T-helper 2 cell treated with Interferon-gamma antibody and Interleukin-4, amounts not matched to agents 5 μg/mL and 100 μg/mL, for 36 hours (primary cell): ENCODE measurements at regions not wholly inside any gene's neighbourhood (a gene's known extent, or its start where the extent isn't known, plus 50 kb on each side); places are given as distances from the start of the nearest gene placed in this dataset.

ENCODE experiments used
- DNase-seq: peaks from one replicate; pipeline ENCODE4 v3.0.0; 2021; ENCODE audit warnings: low spot score
- H3K27ac Mint-ChIP-seq: one replicate; pipeline ENCODE4 v1.8.0; 2021; ENCODE audit warnings: mild to moderate bottlenecking, mixed read lengths
- H3K27me3 Mint-ChIP-seq: one replicate; pipeline ENCODE4 v1.8.0; 2021; ENCODE audit warnings: low read depth, mixed read lengths
- H3K36me3 Mint-ChIP-seq: one replicate; pipeline ENCODE4 v1.8.0; 2021; ENCODE audit warnings: low read depth, mixed read lengths
- H3K4me1 Mint-ChIP-seq: one replicate; pipeline ENCODE4 v1.8.0; 2021; ENCODE audit warnings: low read depth, mixed read lengths
- H3K4me3 Mint-ChIP-seq: one replicate; pipeline ENCODE4 v1.8.0; 2022; ENCODE audit warnings: mild to moderate bottlenecking, moderate library complexity, mixed read lengths
- H3K9me3 Mint-ChIP-seq: one replicate; pipeline ENCODE4 v1.8.0; 2021; ENCODE audit warnings: mixed read lengths

DNA sequence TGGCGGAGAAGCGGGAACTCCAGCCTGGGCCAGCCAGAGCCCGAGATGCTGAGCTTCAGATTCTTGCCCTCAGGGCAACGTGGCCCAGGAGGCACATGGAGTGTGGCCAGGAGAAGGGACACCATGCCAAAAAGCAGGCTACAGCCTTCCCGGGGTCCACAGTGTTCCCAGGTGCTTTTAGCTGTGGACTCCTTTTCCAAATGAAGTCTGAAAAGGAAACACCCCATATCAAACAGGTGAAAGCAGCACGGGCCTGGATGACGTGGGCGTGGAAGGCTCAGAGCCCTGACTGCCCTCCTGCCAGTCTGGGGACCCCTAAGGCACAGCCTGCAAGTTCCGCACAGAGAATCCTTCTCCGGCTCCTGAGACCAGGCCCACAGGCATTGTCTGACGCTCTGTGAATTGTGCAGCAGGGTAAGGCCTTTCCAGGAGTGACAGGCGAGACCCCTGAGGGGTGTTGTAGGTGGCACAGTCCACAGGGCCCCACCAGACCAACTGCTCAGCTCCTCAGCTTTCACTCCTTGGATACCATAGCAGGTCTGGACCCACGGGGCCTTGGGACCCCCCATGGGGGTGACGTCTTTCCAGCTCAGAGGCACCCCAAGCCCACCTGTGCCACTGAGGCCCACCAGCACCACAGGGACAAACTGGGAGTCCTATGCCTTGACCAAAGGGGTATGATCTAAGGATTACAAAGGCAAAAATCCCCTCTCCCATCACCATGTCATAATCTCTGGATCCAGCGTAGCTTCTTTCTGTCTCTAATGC, 69.6 kb upstream of the RAB6C start:
- no peak for DNase-seq
- H3K4me1 Mint-ChIP-seq = no peaks in the 10 kb centered on the region
- no peaks in the 10 kb centered on the region for H3K9me3 Mint-ChIP-seq
- no peak overlapping the region for H3K4me3 Mint-ChIP-seq
- no peaks in the 10 kb centered on the region for H3K27me3 Mint-ChIP-seq
- no peaks in the 10 kb centered on the region for H3K36me3 Mint-ChIP-seq
- no peak overlapping the region for H3K27ac Mint-ChIP-seq

DNA sequence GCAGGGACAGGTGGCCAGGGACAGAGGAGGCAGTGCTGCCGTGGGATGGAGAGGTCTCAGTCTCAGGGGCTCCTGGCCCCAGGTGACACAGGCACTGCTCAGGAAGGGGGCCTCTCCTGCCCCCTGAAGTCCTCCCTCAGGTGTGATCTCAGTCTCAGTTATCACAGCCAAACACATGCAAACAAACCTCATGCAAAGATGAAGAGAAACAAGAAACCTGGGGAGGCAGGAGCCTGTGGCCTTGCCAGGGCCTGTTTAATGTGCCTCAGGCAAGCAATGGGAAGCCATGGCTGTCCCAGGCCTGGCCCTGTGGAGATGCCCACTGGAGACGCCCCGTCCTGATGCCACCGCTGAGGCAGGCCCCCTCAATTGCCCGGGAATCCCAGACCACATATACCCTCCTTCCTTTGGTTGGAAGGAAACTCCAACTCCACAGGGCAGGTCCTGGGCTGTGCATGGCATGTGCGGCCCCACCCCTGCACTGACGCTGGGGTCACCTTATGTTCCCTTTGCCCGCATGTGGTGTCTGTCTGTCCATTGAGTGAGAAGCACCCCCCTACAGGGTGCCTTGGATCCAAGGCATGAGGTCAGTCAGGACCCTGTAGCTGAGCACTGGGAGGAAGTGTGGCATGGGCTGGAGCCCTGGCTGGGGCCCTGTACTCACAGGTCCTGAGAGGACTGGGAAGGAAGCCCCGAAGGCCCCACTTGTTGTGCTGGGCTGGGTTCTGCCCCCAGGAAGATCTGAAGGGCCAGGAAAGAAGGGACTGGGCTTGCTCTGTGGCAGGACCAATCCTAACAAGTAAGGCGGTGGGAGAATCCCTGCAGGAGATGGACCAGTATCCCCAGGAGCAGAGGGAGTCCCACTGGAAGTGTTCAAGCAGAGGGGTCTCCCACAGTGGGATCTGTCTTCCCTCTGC, 68.8 kb upstream of the RAB6C start:
- no peak overlapping the region for H3K4me3 Mint-ChIP-seq
- H3K27me3 Mint-ChIP-seq = no peaks in the 10 kb centered on the region
- H3K9me3 Mint-ChIP-seq = no peaks in the 10 kb centered on the region

DNA sequence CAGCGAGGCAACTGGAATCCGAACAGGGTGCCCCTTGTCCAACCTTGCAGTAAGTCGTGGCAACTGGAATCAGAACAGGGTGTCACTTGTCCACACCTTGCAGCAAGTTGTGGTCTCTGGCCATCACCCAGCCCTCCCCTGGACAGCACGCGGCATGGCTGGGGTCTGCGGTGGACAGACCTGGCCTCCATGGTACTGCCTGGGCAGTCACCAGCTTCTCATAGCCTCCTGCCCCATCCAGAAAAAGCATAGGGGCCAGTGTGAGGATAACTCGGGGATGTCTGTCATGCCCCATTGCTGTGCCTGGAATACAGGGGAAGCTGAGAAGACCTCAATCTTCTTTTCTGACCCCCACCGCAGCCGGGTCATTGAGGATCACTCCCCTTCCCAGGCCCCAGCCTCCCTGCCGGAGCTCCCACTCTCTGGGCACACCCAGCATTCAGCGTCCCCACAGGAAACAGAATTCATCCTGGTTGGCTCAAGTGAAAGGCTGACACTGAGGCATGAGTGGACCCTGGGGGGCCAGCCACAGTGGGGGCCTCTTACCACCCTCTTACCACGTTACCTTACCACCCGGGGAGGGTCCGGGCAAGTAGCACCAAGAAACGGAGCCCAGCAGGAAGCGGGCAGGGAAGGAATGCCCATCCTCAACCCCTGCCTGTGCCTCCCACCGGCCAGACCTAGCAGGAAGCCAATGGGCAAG, 68.0 kb upstream of the RAB6C start:
- Mint-ChIP-seq H3K4me1 (no peaks in the 10 kb centered on the region), H3K9me3 (no peaks in the 10 kb centered on the region), H3K4me3 (no peak overlapping the region), H3K27ac (no peak overlapping the region), H3K27me3 (no peaks in the 10 kb centered on the region), H3K36me3 (no peaks in the 10 kb centered on the region)
- no peak for DNase-seq

More for the DNA sequence above, 68.8 kb upstream of the RAB6C start:
- no peak for DNase-seq
- no peaks in the 10 kb centered on the region for H3K36me3 Mint-ChIP-seq
- no peak overlapping the region for H3K27ac Mint-ChIP-seq
- no peaks in the 10 kb centered on the region for H3K4me1 Mint-ChIP-seq

DNA sequence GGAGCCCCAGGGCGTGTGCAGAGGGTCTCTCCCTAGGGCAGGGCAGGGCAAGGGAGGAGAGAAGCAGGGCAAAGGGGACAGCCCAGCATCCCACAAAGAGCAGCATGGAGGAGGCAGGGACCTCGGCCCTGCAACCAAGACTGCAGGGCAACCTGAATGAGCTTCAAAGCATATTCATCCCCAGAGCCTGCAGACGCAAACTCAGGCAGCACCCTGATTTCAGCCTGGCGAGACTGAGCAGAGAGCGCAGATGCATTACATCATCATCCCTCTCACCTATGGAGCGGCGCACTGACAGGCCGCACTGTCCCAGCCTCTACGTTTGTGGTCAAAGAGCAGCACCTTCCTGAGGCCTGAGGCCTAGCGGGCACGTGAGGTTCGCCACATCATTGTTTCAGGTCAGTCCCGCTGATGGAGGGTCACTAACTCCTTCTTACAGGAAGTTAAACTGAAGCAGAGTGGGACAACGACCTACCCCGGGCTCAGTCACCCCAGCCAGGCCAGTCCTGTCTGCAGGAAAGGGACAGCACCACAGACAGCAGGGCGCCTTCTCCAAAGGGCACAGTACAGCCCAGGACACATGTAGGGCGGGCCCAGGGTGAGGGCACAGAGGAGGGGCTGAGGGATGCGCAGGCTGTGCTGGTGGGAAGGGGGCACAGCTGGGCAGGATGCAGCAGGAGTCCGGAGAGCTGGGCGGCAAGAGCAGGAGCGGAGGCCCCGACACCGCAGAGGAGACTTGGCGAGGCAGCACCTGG, 67.2 kb upstream of the RAB6C start:
- Mint-ChIP-seq H3K4me3 (no peak overlapping the region), H3K9me3 (peaks cover under 1% of the 10 kb centered on the region), H3K27ac (no peak overlapping the region), H3K36me3 (no peaks in the 10 kb centered on the region), H3K27me3 (no peaks in the 10 kb centered on the region), H3K4me1 (no peaks in the 10 kb centered on the region)
- no peak for DNase-seq

DNA sequence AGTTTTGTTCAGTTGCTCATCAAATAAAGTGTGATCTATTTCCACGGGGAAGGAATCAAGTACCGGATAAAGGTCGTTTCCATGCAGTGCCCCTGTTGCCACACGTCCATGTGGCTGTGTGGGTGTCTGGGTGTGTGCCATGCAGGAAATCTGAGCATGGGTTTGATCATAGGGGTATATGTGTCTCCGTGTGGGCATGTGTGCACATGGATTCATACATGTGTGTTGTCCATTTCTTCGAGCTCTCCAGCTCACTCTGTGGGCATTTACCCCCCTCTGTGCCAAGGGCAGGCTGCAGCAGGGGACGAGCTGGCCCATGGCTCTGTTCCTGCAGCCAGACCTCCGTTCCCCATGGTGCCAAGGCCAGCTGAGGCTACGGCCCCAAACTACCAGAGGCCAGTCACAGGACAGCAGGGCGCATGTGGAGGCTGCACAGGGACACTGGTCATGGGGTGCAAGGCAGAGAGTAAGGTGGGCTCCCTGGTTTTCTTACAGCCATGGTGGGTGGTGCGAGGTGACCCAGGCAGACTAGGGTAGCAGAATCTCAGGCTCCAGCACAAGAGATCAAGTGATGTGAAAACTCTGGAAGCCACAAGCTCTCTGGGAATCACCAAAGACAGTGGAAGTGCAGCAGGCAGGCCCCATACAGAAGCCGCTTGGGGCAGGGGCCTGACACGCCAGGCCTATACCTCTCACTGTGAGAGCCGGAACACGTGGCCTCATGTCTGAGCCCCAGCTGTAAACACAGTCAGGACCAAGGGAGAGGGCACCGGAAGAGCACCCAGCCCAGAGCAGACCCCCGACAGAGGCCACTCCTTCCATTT, 66.4 kb upstream of the RAB6C start:
- no peak overlapping the region for H3K27ac Mint-ChIP-seq
- H3K4me1 Mint-ChIP-seq = no peaks in the 10 kb centered on the region
- no peaks in the 10 kb centered on the region for H3K27me3 Mint-ChIP-seq
- no peaks in the 10 kb centered on the region for H3K36me3 Mint-ChIP-seq
- DNase-seq = no peak
- H3K9me3 Mint-ChIP-seq = peaks cover 9% of the 10 kb centered on the region
- no peak overlapping the region for H3K4me3 Mint-ChIP-seq

DNA sequence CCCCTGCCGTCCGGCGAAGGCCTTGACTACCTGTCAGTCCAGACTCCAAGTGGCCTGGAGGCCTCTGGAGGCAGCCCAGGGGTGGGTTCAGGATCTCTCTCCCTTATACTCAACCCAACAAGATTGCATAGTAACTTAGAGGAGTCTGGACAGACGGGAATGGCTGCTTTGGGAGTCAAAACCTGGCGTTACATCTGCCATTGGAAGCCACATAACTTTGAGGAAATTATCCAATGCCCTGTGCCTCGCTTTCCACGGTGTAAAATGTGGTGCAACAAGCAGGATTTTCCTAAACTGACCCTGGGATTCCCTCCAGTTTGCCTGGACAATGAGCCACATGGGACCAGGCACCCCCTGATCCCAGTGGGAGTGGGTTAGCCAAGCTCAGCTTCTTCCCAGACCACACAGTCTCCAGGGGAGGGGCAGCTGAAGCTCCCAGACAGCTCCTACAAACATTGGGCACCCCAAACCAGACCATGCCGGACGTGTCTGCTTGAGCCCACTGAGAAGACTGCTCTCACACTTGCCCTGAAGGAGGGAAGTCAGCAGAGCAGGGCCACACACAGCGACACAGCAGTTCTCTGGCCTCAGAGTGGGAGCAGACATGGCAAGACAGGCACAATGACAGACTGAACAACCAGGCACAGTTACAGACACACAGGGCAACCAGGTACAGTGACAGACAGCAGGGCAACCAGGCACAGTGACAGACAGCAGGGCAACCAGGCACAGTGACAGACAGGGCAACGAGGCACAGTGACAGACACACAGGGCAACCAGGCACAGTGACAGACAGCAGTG, 65.6 kb upstream of the RAB6C start:
- Mint-ChIP-seq H3K27me3 (no peaks in the 10 kb centered on the region), H3K9me3 (peaks cover 17% of the 10 kb centered on the region), H3K36me3 (no peaks in the 10 kb centered on the region), H3K27ac (no peak overlapping the region), H3K4me3 (no peak overlapping the region), H3K4me1 (no peaks in the 10 kb centered on the region)
- no peak for DNase-seq

DNA sequence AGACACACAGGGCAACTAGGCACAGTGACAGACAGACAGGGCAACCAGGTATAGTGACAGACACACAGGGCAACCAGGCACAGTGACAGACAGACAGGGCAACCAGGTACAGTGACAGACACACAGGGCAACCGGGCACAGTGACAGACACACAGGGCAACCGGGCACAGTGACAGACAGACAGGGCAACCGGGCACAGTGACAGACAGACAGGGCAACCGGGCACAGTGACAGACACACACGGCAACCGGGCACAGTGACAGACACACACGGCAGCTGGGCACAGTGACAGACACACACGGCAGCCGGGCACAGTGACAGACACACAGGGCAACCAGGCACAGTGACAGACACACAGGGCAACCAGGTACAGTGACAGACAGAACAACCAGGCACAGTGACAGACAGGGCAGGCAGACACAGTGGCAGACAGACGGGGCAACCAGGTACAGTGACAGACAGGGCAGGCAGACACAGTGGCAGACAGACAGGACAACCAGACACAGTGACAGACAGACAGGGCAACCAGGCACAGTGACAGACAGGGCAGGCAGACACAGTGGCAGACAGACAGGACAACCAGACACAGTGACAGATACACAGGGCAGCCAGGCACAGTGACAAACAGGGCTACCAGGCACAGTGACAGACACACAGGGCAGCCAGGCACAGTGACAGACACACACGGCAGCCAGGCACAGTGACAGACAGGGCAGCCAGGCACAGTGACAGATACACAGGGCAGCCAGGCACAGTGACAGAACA, 64.7 kb upstream of the RAB6C start:
- H3K4me1 Mint-ChIP-seq = no peaks in the 10 kb centered on the region
- no peaks in the 10 kb centered on the region for H3K27me3 Mint-ChIP-seq
- H3K27ac Mint-ChIP-seq = no peak overlapping the region
- H3K36me3 Mint-ChIP-seq = no peaks in the 10 kb centered on the region
- peaks cover 19% of the 10 kb centered on the region for H3K9me3 Mint-ChIP-seq
- no peak overlapping the region for H3K4me3 Mint-ChIP-seq
- DNase-seq = no peak

DNA sequence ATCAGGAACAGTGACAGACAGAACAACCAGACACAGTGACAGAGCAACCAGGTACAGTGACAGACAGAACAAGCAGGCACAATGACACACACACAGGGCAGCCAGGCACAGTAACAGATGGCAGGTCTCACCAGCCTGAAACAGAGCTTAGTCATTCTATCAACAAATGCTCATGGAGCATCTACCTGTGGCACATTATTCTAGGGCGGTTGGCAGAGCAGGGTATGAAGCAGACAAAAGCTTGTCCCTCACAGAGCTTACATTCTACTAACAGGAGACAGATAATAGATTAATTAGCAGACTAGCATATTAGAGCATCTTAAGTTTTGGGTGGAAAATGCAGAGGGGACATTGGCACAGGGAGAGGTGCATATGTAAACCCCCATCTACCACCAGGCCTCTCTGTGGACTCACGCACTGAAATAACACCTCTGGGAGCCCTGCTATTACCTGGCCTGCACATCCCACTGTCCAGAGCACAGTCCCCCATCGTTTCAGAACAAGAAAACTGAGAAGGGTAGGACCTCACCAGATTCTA, 64.1 kb upstream of the RAB6C start:
- DNase-seq = no peak
- Mint-ChIP-seq H3K27ac (no peak overlapping the region), H3K9me3 (peaks cover 20% of the 10 kb centered on the region), H3K27me3 (no peaks in the 10 kb centered on the region), H3K4me1 (no peaks in the 10 kb centered on the region), H3K36me3 (no peaks in the 10 kb centered on the region), H3K4me3 (no peak overlapping the region)

DNA sequence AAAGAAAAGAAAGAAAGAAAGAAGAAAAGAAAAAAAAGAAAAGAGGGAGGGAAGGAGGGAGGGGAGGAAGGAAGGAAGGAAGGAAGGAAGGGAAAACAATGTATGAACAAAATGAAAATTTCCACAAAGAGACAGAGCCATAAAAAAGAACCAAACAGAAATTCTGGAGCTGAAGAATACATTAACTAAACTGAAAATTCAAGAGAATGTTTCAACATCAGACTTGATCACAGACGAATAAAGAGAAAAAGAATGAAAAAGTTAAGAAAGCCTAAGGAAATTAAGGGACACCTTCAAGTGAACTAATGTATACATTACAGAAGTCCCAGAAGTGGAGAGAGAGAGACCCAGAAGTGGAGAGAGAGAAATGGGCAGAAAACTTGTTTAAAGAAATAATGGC, 60.9 kb upstream of the RAB6C start:
- no peaks in the 10 kb centered on the region for H3K36me3 Mint-ChIP-seq
- peaks cover 17% of the 10 kb centered on the region for H3K27me3 Mint-ChIP-seq
- no peak overlapping the region for H3K4me3 Mint-ChIP-seq
- peaks cover 20% of the 10 kb centered on the region for H3K9me3 Mint-ChIP-seq
- DNase-seq = no peak
- no peak overlapping the region for H3K27ac Mint-ChIP-seq
- H3K4me1 Mint-ChIP-seq = no peaks in the 10 kb centered on the region

DNA sequence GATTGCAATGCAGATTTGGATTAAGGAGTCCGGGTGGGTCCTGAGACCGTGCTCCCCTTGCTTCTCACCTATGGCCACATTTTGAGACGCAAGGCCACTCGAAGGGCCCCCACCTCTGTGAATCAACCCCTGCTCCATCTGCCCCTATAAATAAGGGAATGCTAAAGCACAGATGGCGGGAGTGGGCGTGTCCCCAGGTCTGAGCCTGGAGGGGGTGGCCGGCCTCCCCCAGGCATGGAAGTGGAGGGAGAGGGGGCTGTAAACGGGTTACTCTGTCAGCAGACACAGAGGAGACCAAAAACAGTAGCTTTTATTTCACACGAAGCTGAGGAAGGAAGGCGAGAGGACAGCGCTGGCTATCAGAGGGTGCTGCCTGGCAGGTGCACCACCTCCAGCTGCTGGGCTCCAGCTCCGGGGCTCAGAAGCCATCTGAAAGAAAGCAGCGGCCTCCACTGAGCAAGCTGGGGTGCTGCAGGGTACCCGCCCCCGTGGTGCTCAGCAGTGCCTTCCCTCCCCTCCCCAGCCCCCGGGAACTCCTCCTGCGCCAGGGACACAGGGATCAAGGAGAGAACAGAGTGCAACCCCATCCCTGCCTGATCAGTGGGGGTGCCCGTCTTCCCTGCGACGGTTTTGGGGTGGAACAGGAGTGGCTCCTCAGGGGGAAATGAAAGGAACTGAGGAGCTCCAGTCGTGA, 56.7 kb upstream of the RAB6C start:
- Mint-ChIP-seq H3K9me3 (peaks cover 15% of the 10 kb centered on the region), H3K27me3 (peaks cover 25% of the 10 kb centered on the region), H3K4me3 (no peak overlapping the region), H3K36me3 (no peaks in the 10 kb centered on the region), H3K27ac (no peak overlapping the region), H3K4me1 (no peaks in the 10 kb centered on the region)
- no peak for DNase-seq
